ENCODE measurements at regions not wholly inside any gene's neighbourhood (a gene's known extent, or its start where the extent isn't known, plus 50 kb on each side); places are given as distances from the start of the nearest gene placed in this dataset.

- no peaks in the 10 kb centered on the region for H3K36me3 ChIP-seq
- no peak overlapping the region for H3K27ac ChIP-seq
- ATAC-seq = no peak
- intact Hi-C loops (cut with DNase I) = no loop called here
- no peaks in the 10 kb centered on the region for H3K4me1 ChIP-seq
- H3K27me3 ChIP-seq = no peaks in the 10 kb centered on the region
- DNase-seq = no peak
- no peak for TF ChIP-seq CTCF (IDR thresholded peaks at IDR 0.05)
- H3K4me3 ChIP-seq = no peak overlapping the region
- H3K9me3 ChIP-seq = no peaks in the 10 kb centered on the region
These were observed 528.5 kb upstream of the MGMT start for GRCh38 chr10:128938558-128938957.

GRCh38 chr10:128940081-128940480, 527.0 kb upstream of the MGMT start:
- ATAC-seq (no peak), DNase-seq (no peak)
- Histone ChIP-seq H3K27me3 (no peaks in the 10 kb centered on the region), H3K4me3 (no peak overlapping the region), H3K27ac (no peak overlapping the region), H3K36me3 (no peaks in the 10 kb centered on the region), H3K9me3 (no peaks in the 10 kb centered on the region), H3K4me1 (no peaks in the 10 kb centered on the region)
- no peak for TF ChIP-seq CTCF (IDR thresholded peaks at IDR 0.05)
- intact Hi-C loops (cut with DNase I) = no loop called here

- H3K27ac ChIP-seq = no peak overlapping the region
- no peaks in the 10 kb centered on the region for H3K9me3 ChIP-seq
- H3K4me3 ChIP-seq = no peak overlapping the region
- intact Hi-C loops (cut with DNase I) = no loop called here
- no peak for TF ChIP-seq CTCF (IDR thresholded peaks at IDR 0.05)
- DNase-seq = no peak
- H3K36me3 ChIP-seq = no peaks in the 10 kb centered on the region
- H3K27me3 ChIP-seq = no peaks in the 10 kb centered on the region
- no peaks in the 10 kb centered on the region for H3K4me1 ChIP-seq
- ATAC-seq = no peak
These were observed 523.9 kb upstream of the MGMT start for GRCh38 chr10:128943111-128943510.

- no peak for ATAC-seq
These were observed 521.6 kb upstream of the MGMT start for GRCh38 chr10:128945398-128945797.

GRCh38 chr10:128950159-128950915, 516.7 kb upstream of the MGMT start:
- DNase-seq = no peak
- no peaks in the 10 kb centered on the region for H3K27me3 ChIP-seq
- no peaks in the 10 kb centered on the region for H3K9me3 ChIP-seq
- no peak for ATAC-seq
- TF ChIP-seq CTCF (IDR thresholded peaks at IDR 0.05) = no peak
- H3K4me3 ChIP-seq = no peak overlapping the region
- intact Hi-C loops (cut with DNase I) = no loop called here
- H3K36me3 ChIP-seq = no peaks in the 10 kb centered on the region
- H3K4me1 ChIP-seq = no peaks in the 10 kb centered on the region
- H3K27ac ChIP-seq = no peak overlapping the region

More at GRCh38 chr10:128945398-128945797, 521.6 kb upstream of the MGMT start:
- TF ChIP-seq CTCF (IDR thresholded peaks at IDR 0.05) = no peak
- no peak overlapping the region for H3K4me3 ChIP-seq
- no peaks in the 10 kb centered on the region for H3K27me3 ChIP-seq
- H3K9me3 ChIP-seq = no peaks in the 10 kb centered on the region
- DNase-seq = no peak
- no peaks in the 10 kb centered on the region for H3K4me1 ChIP-seq
- H3K36me3 ChIP-seq = no peaks in the 10 kb centered on the region
- intact Hi-C loops (cut with DNase I) = no loop called here
- H3K27ac ChIP-seq = no peak overlapping the region

GRCh38 chr10:128950916-128951275, 516.1 kb upstream of the MGMT start:
- intact Hi-C loops (cut with DNase I) = no loop called here
- H3K9me3 ChIP-seq = no peaks in the 10 kb centered on the region
- H3K36me3 ChIP-seq = no peaks in the 10 kb centered on the region
- ATAC-seq = no peak
- H3K27me3 ChIP-seq = no peaks in the 10 kb centered on the region
- DNase-seq = no peak
- no peak overlapping the region for H3K4me3 ChIP-seq
- H3K4me1 ChIP-seq = no peaks in the 10 kb centered on the region
- no peak overlapping the region for H3K27ac ChIP-seq
- TF ChIP-seq CTCF (IDR thresholded peaks at IDR 0.05) = no peak
